Posterior vena cava (tissue), 2 donors: ENCODE measurements at regions not wholly inside any gene's neighbourhood (a gene's known extent, or its start where the extent isn't known, plus 50 kb on each side); places are given as distances from the start of the nearest gene placed in this dataset.
"Not testable (repeated sequence)": the region's sequence is repeated elsewhere in the genome, so short reads cannot be mapped to it uniquely, and the experiment has no call there.

Source experiments
- DNase-seq: peaks from one replicate; pipeline ENCODE4 v3.0.0-alpha.2; 2020; ENCODE audit warnings: low spot score
- intact Hi-C, 2 donors: fragments of 100-400 bp; cut with DNase I; formaldehyde crosslinking; loops; one replicate each; pipeline versions ENCODE4 v1.14.1 to v1.14.2; 2022 to 2023
- donor health status: DM: yes; HTN: yes; CAD: no.
- donor health status: DM: yes; HTN: yes; CAD: no.

- intact Hi-C loops: no loop called here
- DNase-seq: no peak
These were observed 138.5 kb upstream of the BEND6 start for GRCh38 chr6:56816370-56816769.

GRCh38 chr6:56815436-56815835 lies 139.5 kb upstream of the BEND6 start:
- intact Hi-C loops: no loop called here
- no peak for DNase-seq

- no peak for DNase-seq
- intact Hi-C loops: no loop called here
These were observed 140.1 kb upstream of the BEND6 start for GRCh38 chr6:56814802-56815201.

GRCh38 chr6:56814308-56814707 lies 140.6 kb upstream of the BEND6 start:
- intact Hi-C loops: no loop called here
- no peak for DNase-seq

- DNase-seq, intact Hi-C loops: not testable (repeated sequence)
These were observed 142.1 kb upstream of the BEND6 start for GRCh38 chr6:56812851-56813250.

- no peak for DNase-seq
- intact Hi-C loops: no loop called here
These were observed 146.0 kb upstream of the BEND6 start for GRCh38 chr6:56808871-56809359.

- intact Hi-C loops: no loop called here
- no peak for DNase-seq
These were observed 146.9 kb upstream of the BEND6 start for GRCh38 chr6:56807989-56808337.

- no peak for DNase-seq
- intact Hi-C loops: no loop called here
These were observed 147.4 kb upstream of the BEND6 start for GRCh38 chr6:56807326-56807988.

GRCh38 chr6:56806368-56806767 lies 148.5 kb upstream of the BEND6 start:
- intact Hi-C loops: no loop called here
- no peak for DNase-seq

GRCh38 chr6:56804996-56805395 lies 149.9 kb upstream of the BEND6 start:
- intact Hi-C loops: no loop called here
- no peak for DNase-seq

- intact Hi-C loops: no loop called here
- no peak for DNase-seq
These were observed 151.3 kb upstream of the BEND6 start for GRCh38 chr6:56803594-56803993.

GRCh38 chr6:56802584-56802983 lies 152.3 kb upstream of the BEND6 start:
- no peak for DNase-seq
- intact Hi-C loops: no loop called here

GRCh38 chr6:56799989-56800388 lies 154.9 kb upstream of the BEND6 start:
- intact Hi-C loops: no loop called here
- DNase-seq: no peak

- intact Hi-C loops: no loop called here
- no peak for DNase-seq
These were observed 155.5 kb upstream of the DST start for GRCh38 chr6:56798163-56798562.

- no peak for DNase-seq
- intact Hi-C loops: no loop called here
These were observed 153.5 kb upstream of the DST start for GRCh38 chr6:56796196-56796532.

- intact Hi-C loops: no loop called here
These were observed 152.9 kb upstream of the DST start for GRCh38 chr6:56795466-56796195.

GRCh38 chr6:56794421-56794820 lies 151.7 kb upstream of the DST start:
- intact Hi-C loops: no loop called here
- DNase-seq: no peak

More at GRCh38 chr6:56795466-56796195, 152.9 kb upstream of the DST start:
- no peak for DNase-seq

GRCh38 chr6:56793938-56794337 lies 151.2 kb upstream of the DST start:
- intact Hi-C loops: no loop called here
- no peak for DNase-seq

- no peak for DNase-seq
- intact Hi-C loops: no loop called here
These were observed 147.7 kb upstream of the DST start for GRCh38 chr6:56790414-56790813.

- intact Hi-C loops: no loop called here
- DNase-seq: no peak
These were observed 147.2 kb upstream of the DST start for GRCh38 chr6:56789879-56790278.

GRCh38 chr6:56789342-56789741 lies 146.7 kb upstream of the DST start:
- no peak for DNase-seq
- intact Hi-C loops: no loop called here
